GM19035 (cell line): ENCODE measurements at regions not wholly inside any gene's neighbourhood (a gene's known extent, or its start where the extent isn't known, plus 50 kb on each side); places are given as distances from the start of the nearest gene placed in this dataset.

ENCODE experiments used
- ATAC-seq: cut with Tn5 transposase; IDR thresholded peaks from one replicate; pipeline ENCODE4 v1.9.1; 2021; ENCODE audit not compliant: unreplicated experiment

GRCh38 chr5:144581044-144581443, 410.4 kb downstream of the KCTD16 start:
- no peak for ATAC-seq

- no peak for ATAC-seq
Measured at GRCh38 chr5:144577676-144578075, 407.0 kb downstream of the KCTD16 start.

- no peak for ATAC-seq
Measured at GRCh38 chr5:144575736-144576135, 405.1 kb downstream of the KCTD16 start.

- ATAC-seq = no peak
Measured at GRCh38 chr5:144567421-144567780, 396.7 kb downstream of the KCTD16 start.

- ATAC-seq = no peak
Measured at GRCh38 chr5:144566747-144567420, 396.2 kb downstream of the KCTD16 start.

DNA sequence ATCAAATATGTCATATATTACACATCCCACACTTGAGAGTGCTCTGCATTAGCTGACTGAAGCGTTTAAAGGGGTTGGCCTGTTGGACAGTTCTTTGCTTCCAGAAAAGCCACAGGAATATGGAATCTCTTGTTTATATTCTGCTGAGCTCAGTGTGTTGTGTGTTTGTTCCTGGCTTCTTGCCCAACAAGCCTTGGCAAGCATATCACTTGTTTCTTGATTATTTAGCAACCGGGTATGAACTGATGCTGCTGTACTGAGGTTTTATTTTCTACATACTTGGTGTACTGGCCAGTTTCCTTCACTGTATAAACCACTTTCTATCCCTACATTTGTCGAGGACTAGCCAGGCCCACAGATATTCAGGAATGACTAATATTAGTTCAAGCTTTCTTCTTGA, 378.9 kb downstream of the KCTD16 start:
- ATAC-seq = no peak

DNA sequence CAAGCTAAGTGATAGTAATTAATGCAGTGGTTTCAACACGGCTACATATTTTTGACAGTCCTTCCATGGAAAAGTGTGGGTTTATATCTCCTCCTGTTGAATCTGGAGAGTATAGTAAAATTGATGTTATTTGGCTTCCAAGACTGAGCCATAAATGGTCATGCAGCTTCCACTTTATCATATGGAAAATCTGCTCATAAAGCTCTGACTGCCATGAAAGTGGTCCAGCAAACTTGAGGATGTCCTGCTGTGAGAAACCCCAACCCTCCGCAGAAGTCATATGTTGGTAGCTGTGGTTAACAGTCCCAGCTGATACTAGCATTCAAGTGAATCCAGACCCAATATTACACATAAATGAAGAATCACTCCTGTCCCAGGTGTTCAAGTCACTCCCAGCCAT, 378.3 kb downstream of the KCTD16 start:
- no peak for ATAC-seq

DNA sequence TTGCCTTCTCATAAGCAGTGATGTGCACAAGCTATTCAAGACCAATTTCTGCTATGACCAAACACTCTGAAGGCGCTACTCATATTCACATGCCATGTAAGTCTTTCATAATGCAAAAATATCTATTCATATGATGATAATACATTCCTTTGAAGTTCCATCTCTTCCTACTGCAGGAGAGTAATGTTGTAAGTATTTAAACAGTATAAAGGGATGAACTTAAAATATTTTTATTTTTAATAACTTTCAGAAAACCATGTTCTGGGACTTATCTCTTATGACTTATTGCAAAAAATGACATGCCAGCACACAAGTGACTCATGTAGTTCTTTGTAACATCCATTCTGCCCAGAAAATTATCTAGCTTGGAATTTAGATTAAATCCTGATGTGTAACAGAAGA, 376.4 kb downstream of the KCTD16 start:
- ATAC-seq = no peak

GRCh38 chr5:144538845-144539244, 368.2 kb downstream of the KCTD16 start:
- ATAC-seq = no peak
